OCI-LY7 (cell line): ENCODE measurements at regions not wholly inside any gene's neighbourhood (a gene's known extent, or its start where the extent isn't known, plus 50 kb on each side); places are given as distances from the start of the nearest gene placed in this dataset.
"Not testable (repeated sequence)": the region's sequence is repeated elsewhere in the genome, so short reads cannot be mapped to it uniquely, and the experiment has no call there.

Experiments used
- BruUV-seq: library from RNA; stranded (reverse); fragments of 400-500 nt; replicated peaks from 2 replicates; lab custom pipeline; 2021; lab: Mats Ljungman, UMichigan
- CTCF ChIA-PET: fragments of 300-600 bp; sonication (Branson Sonifier 250); formaldehyde crosslinking; loops from one replicate; lab custom pipeline; 2022; ENCODE audit warnings: antibody characterized with exemption; ENCODE audit not compliant: unreplicated experiment; lab: Charles Lee
- POLR2A ChIA-PET: fragments of 300-600 bp; sonication (Branson Sonifier 250); formaldehyde crosslinking; loops from one replicate; lab custom pipeline; 2022; ENCODE audit warnings: antibody characterized with exemption; lab: Charles Lee
- DNase-seq: peaks from one replicate; pipeline ENCODE4 v3.0.0-alpha.2; 2015; ENCODE audit warnings: low spot score
- H2AFZ ChIP-seq: fragments of 200-600 bp; sonication (generic), shearing (Covaris generic); 2 replicates; pipeline ENCODE4 v1.6.1; 2014; ENCODE audit warnings: mild to moderate bottlenecking, antibody characterized with exemption, low read length, moderate library complexity
- H3K27ac ChIP-seq: fragments of 200-600 bp; sonication (generic); 2 replicates; pipeline ENCODE4 v1.5.1; 2014; ENCODE audit warnings: mixed run types, low read depth, mild to moderate bottlenecking, moderate library complexity, low read length, inconsistent platforms; ENCODE audit not compliant: poor library complexity, severe bottlenecking
- H3K36me3 ChIP-seq: fragments of 200-600 bp; sonication (generic); 2 replicates; pipeline ENCODE4 v1.6.1; 2014; ENCODE audit warnings: mild to moderate bottlenecking, antibody characterized with exemption, low read length, moderate library complexity, mixed read lengths; ENCODE audit not compliant: insufficient read depth
- H3K4me1 ChIP-seq: fragments of 200-600 bp; sonication (generic); 2 replicates; pipeline ENCODE4 v1.5.1; 2014; ENCODE audit warnings: mild to moderate bottlenecking, low read length; ENCODE audit not compliant: insufficient read depth, poor library complexity, severe bottlenecking
- H3K4me2 ChIP-seq: fragments of 200-600 bp; sonication (generic); 2 replicates; pipeline ENCODE4 v1.6.1; 2014; ENCODE audit warnings: mild to moderate bottlenecking, low read length
- H3K4me3 ChIP-seq: fragments of 200-600 bp; sonication (generic); 2 replicates; pipeline ENCODE4 v1.5.1; 2014; ENCODE audit warnings: mild to moderate bottlenecking, low read depth, low read length; ENCODE audit not compliant: poor library complexity, severe bottlenecking
- H3K79me2 ChIP-seq: fragments of 200-600 bp; sonication (generic); 2 replicates; pipeline ENCODE4 v1.6.1; 2016; ENCODE audit warnings: low read depth, mild to moderate bottlenecking, low read length, moderate library complexity, mixed read lengths; ENCODE audit not compliant: insufficient read depth
- H3K9me2 ChIP-seq: fragments of 200-600 bp; sonication (generic); 2 replicates; pipeline ENCODE4 v1.6.1; 2016; ENCODE audit warnings: mild to moderate bottlenecking, low read length, mixed read lengths; ENCODE audit not compliant: insufficient read depth
- H3K9me3 ChIP-seq: fragments of 200-600 bp; sonication (generic); 2 replicates; pipeline ENCODE4 v1.6.1; 2014; ENCODE audit warnings: mild to moderate bottlenecking, mixed run types, low read length, mixed read lengths
- H4K20me1 ChIP-seq: fragments of 200-600 bp; sonication (generic); 2 replicates; pipeline ENCODE4 v1.6.1; 2014; ENCODE audit warnings: mild to moderate bottlenecking, antibody characterized with exemption, low read length, moderate library complexity, mixed read lengths; ENCODE audit not compliant: insufficient read depth
- CTCF ChIP-seq: fragments of 200-600 bp; sonication (generic); conservative IDR thresholded peaks from 2 replicates; pipeline ENCODE4 v1.5.1; 2014; ENCODE audit warnings: mild to moderate bottlenecking, antibody characterized with exemption, low read length, moderate library complexity, mixed read lengths
- EZH2phosphoT487 ChIP-seq: fragments of 200-600 bp; sonication (generic); IDR thresholded peaks from 2 replicates; pipeline ENCODE4 v1.6.1; 2018; ENCODE audit warnings: low read depth, borderline replicate concordance, mild to moderate bottlenecking, mixed run types, antibody characterized with exemption, low read length, moderate library complexity, mixed read lengths
- intact Hi-C: fragments of 100-400 bp; cut with micrococcal nuclease; formaldehyde crosslinking; loops from one replicate; pipeline ENCODE4 v1.10.0; 2022; ENCODE audit not compliant: unreplicated experiment

GRCh38 chr1:185520188-185520920 is 203.3 kb upstream of the IVNS1ABP start:
- Histone ChIP-seq H3K4me3 (no peak overlapping the region), H3K27ac (no peak overlapping the region), H3K9me3 (peaks cover 18% of the 10 kb centered on the region; the same call in 1 of the 2 replicates), H3K79me2 (no peaks in the 10 kb centered on the region), H2AFZ (no peak overlapping the region), H4K20me1 (no peaks in the 10 kb centered on the region), H3K4me2 (no peak overlapping the region), H3K9me2 (no peaks in the 10 kb centered on the region), H3K36me3 (no peaks in the 10 kb centered on the region), H3K4me1 (no peaks in the 10 kb centered on the region)
- DNase-seq, result no peak
- BruUV-seq, result no TSS peak
- POLR2A ChIA-PET, result interaction anchor here (0.7 kb wide), 1 partner anchor 9 kb away, joined by 4 read pairs; no protein-coding TSS in a partner anchor
- TF ChIP-seq CTCF, result no peak
- TF ChIP-seq EZH2phosphoT487, result no peak
- intact Hi-C loops, result no loop called here
- CTCF ChIA-PET, result no interaction called here

DNA sequence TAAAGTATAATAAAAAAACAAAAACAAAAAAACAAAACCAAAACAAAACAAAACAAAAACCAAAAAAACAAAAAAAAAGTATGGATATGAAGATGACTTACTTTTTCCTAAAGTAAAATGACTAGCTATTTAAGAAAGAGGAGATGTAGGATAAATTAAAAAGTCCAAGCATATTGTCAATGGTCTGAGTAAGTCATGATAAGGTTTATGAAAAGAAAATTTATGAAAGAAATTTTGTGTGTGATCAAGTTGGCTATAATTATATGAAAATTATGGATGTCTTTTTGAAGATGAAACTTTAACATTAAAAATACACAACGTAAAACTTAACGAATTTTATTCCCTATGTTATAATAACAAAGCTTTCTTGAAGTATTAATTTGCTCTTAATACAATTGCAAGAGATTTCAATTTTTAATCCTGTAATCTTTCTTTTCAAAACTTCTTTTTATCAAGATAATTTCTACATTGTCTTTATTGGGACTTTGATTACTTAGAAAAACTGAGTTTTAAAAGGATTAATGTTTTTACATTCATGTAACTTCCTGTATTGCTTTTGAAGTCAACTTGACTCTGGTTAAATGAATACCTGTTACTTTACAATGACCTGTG is 200.9 kb upstream of the IVNS1ABP start:
- Histone ChIP-seq H2AFZ (no peak overlapping the region), H3K4me1 (no peaks in the 10 kb centered on the region), H3K4me2 (no peak overlapping the region), H3K27ac (no peak overlapping the region), H4K20me1 (no peaks in the 10 kb centered on the region), H3K9me3 (peaks cover 18% of the 10 kb centered on the region; the same call in 1 of the 2 replicates), H3K36me3 (no peaks in the 10 kb centered on the region), H3K79me2 (no peaks in the 10 kb centered on the region), H3K4me3 (no peak overlapping the region), H3K9me2 (no peaks in the 10 kb centered on the region)
- peak; percentile 1 for DNase-seq
- intact Hi-C loops, result no loop called here
- no peak for TF ChIP-seq CTCF
- TF ChIP-seq EZH2phosphoT487, result no peak
- BruUV-seq, result no TSS peak
- POLR2A ChIA-PET, result no interaction called here
- CTCF ChIA-PET, result no interaction called here

DNA sequence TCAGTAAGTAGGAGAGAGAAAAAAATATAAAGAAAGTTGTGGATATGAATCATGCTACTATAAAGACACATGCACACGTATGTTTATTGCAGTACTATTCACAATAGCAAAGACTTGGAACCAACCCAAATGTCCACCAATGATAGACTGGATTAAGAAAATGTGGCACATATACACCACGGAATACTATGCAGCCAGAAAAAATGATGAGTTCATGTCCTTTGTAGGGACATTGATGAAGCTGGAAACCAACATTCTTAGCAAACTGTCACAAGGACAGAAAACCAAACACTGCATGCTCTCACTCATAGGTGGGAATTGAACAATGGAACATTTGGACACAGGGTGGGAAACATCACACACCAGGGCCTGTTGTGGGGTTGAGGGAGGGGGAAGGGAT is 200.3 kb upstream of the IVNS1ABP start:
- H4K20me1 ChIP-seq, CTCF ChIA-PET, H3K79me2 ChIP-seq, H3K36me3 ChIP-seq, H3K27ac ChIP-seq, H3K4me2 ChIP-seq, H2AFZ ChIP-seq, BruUV-seq, H3K9me2 ChIP-seq, intact Hi-C loops, H3K4me3 ChIP-seq, POLR2A ChIA-PET, DNase-seq, H3K4me1 ChIP-seq: not testable (repeated sequence)
- peaks cover 18% of the 10 kb centered on the region; the same call in 1 of the 2 replicates for H3K9me3 ChIP-seq
